ENCODE measurements at regions not wholly inside any gene's neighbourhood (a gene's known extent, or its start where the extent isn't known, plus 50 kb on each side); places are given as distances from the start of the nearest gene placed in this dataset.

DNA sequence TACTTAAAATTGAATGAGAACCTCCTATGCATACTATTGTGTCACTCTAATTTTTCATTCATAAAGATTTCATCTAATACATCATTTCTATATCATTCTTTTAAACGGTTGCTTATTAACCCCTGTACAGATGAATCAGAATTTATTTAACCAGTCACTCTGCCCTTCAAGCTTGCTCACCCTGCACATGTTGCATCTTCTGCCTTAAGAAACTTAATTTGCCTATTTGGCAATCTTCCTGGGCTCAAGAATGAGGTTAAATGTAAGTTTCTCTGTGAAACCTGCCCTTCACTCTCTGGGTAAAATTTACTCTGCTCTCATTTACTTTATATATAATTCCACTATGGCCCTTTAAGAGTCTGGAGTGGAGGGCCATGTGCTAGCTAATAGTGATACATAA is 434.7 kb upstream of the ZNF608 start:
- no peak for DNase-seq (ENCODE audit: low read depth)
- TF ChIP-seq, protein P1, sequence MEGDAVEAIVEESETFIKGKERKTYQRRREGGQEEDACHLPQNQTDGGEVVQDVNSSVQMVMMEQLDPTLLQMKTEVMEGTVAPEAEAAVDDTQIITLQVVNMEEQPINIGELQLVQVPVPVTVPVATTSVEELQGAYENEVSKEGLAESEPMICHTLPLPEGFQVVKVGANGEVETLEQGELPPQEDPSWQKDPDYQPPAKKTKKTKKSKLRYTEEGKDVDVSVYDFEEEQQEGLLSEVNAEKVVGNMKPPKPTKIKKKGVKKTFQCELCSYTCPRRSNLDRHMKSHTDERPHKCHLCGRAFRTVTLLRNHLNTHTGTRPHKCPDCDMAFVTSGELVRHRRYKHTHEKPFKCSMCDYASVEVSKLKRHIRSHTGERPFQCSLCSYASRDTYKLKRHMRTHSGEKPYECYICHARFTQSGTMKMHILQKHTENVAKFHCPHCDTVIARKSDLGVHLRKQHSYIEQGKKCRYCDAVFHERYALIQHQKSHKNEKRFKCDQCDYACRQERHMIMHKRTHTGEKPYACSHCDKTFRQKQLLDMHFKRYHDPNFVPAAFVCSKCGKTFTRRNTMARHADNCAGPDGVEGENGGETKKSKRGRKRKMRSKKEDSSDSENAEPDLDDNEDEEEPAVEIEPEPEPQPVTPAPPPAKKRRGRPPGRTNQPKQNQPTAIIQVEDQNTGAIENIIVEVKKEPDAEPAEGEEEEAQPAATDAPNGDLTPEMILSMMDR (conservative IDR thresholded peaks at IDR 0.05; ENCODE audit: low read length), result no peak
- H3K4me3 ChIP-seq (ENCODE audit: low read length), result no peak overlapping the region

DNA sequence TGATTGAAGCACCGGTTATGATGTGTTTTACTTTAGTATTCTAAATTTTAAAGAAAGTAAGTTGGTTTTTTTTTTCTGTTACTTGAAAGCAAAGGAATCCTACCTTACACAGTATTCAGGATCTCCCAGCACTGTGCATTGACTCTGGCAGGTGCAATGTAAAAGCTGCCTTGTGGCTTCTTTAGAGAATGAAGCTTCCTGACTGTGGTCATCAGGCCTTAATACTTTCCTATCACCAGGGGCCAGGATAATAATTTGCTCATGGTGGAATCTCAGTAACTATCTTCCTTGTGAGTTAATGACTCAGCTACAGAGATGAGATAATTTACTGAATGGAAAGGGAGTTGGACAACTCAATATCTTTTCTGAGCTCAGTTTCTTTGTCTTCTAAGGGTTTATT is 435.5 kb upstream of the ZNF608 start:
- no peak for DNase-seq (ENCODE audit: low read depth)
- TF ChIP-seq, protein P1 (conservative IDR thresholded peaks at IDR 0.05; ENCODE audit: low read length), result no peak
- H3K4me3 ChIP-seq (ENCODE audit: low read length), result no peak overlapping the region

- DNase-seq (ENCODE audit: low read depth), result no peak
- TF ChIP-seq, protein P1 (conservative IDR thresholded peaks at IDR 0.05; ENCODE audit: low read length), result no peak
- no peak overlapping the region for H3K4me3 ChIP-seq (ENCODE audit: low read length)
Measured at GRCh38 chr5:125185740-125186139, 439.3 kb upstream of the ZNF608 start.

- TF ChIP-seq, protein P1 (conservative IDR thresholded peaks at IDR 0.05; ENCODE audit: low read length), result no peak
- no peak for DNase-seq (ENCODE audit: low read depth)
- no peak overlapping the region for H3K4me3 ChIP-seq (ENCODE audit: low read length)
Measured at GRCh38 chr5:125186911-125187375, 440.5 kb upstream of the ZNF608 start.

DNA sequence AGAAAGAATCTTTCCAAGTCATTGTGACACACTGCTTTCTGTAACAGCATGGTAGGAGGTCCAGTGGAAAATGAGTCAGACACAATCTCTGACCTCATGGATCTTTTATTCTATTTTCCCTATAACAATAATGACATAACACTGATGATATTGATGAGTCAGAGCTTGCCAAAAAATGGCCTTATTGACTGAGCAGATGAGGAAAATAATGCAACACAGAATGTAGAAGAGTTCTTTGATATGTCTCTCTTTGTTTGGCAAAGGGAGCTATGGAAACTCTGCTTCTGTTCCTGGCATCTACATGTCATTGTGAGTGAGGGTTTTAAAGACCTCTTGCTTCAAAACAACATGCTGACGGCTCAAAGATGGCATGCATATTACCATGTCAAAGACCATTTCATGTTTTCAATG is 443.1 kb upstream of the ZNF608 start:
- TF ChIP-seq, protein P1 (conservative IDR thresholded peaks at IDR 0.05; ENCODE audit: low read length), result no peak
- no peak for DNase-seq (ENCODE audit: low read depth)
- H3K4me3 ChIP-seq (ENCODE audit: low read length), result no peak overlapping the region

DNA sequence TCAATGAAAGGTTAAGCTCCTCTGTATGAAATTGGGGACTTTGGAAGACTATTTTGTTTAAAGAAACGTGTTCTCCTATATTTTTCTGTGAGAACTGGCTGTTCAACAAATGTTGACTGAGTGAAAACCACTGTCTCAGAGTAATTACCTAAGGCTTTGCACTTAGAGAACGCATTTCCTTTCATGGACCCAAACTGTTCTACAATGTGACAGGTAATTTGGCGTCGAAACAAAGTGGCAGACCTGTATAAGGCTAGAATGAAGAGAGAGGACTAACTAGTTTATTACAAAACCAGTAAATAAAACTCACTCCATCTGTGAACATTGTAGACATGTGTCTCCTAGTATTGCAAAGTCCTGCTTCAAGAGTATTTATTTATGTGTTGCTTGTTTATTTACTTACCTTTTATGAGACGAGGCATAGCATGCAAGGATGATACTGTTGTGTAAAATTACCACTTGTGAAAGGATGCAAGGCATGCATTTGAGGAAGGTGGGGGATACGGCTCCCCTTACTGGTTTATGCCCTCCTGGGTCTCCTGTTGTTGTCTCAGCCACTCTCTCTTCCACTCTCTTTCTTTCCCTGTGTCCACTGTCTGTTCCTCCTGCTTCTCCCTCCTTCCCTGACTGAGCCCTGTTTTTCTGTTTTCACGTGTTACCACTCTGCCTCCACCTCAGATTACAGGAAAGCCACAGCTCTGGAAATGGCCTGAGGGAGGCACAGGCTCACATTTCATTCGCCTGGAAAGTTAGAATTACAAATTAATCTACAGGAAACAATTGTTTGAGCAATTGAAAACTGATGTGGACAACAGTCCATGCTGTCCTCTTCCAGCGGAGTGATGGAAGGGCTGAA is 444.0 kb upstream of the ZNF608 start:
- DNase-seq (ENCODE audit: low read depth), result no peak

More for the DNA sequence above, 444.0 kb upstream of the ZNF608 start:
- H3K4me3 ChIP-seq (ENCODE audit: low read length), result no peak overlapping the region
- TF ChIP-seq, protein P1 (conservative IDR thresholded peaks at IDR 0.05; ENCODE audit: low read length), result no peak
